Ascending aorta (tissue), 2 donors: ENCODE measurements at regions not wholly inside any gene's neighbourhood (a gene's known extent, or its start where the extent isn't known, plus 50 kb on each side); places are given as distances from the start of the nearest gene placed in this dataset.

Experiments
- DNase-seq, 2 donors: peaks; one replicate each; pipeline ENCODE4 v3.0.0-alpha.2; 2019; ENCODE audit warnings: low spot score in 2 of 2
- H3K27ac ChIP-seq, 2 donors: fragments of 200-600 bp; sonication (generic); one replicate each; pipeline ENCODE4 v1.5.1; 2016 to 2017; ENCODE audit warnings: mild to moderate bottlenecking in 1 of 2
- H3K27me3 ChIP-seq: fragments of 200-600 bp; sonication (generic); one replicate; pipeline ENCODE4 v1.5.1; 2017
- H3K36me3 ChIP-seq, 2 donors: fragments of 200-600 bp; sonication (generic); one replicate each; pipeline ENCODE4 v1.5.1; 2016
- H3K4me1 ChIP-seq, 2 donors: fragments of 200-600 bp; sonication (generic); one replicate each; pipeline ENCODE4 v1.5.1; 2016 to 2017; ENCODE audit warnings: mild to moderate bottlenecking in 1 of 2
- H3K4me3 ChIP-seq, 2 donors: fragments of 200-600 bp; sonication (generic); one replicate each; pipeline ENCODE4 v1.5.1; 2016 to 2017; ENCODE audit warnings: mild to moderate bottlenecking in 1 of 2
- H3K9me3 ChIP-seq, 2 donors: fragments of 200-600 bp; sonication (generic); one replicate each; pipeline ENCODE4 v1.5.1; 2016
- intact Hi-C: fragments of 100-400 bp; cut with DNase I; formaldehyde crosslinking; loops from one replicate; pipeline ENCODE4 v1.15.1; 2023
- TF ChIP-seq, protein P1 (sequence below), 3 experiments: fragments of 200-600 bp in 2 of 3; fragments of 450-650 bp in 1 of 3; sonication (generic) in 2 of 3; IDR thresholded peaks; one replicate each; pipeline ENCODE4 v1.5.1; 2016 to 2019; ENCODE audit warnings: antibody characterized with exemption in 3 of 3, mild to moderate bottlenecking in 1 of 3, moderate library complexity in 1 of 3

DNA sequence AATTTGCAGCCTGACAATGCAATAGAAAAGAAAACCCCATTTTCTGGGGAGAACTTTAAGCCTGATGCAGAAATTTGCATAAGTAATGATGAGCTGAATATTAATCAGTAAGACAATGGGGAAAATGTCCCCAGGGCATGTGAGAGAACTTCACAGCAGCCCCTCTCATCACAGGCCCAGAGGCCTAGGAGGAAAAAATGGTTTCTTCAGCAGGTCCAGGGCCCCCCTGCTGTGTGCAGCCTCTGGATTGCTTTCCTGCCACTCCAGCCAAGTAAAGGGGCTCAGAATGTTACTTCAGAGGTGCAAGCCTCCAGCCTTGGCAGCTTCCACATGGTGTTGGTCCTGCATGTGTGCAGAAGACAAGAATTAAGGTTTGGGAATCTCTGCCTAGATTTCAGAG, 900.3 kb upstream of the ROBO1 start:
- TF ChIP-seq, protein P1, sequence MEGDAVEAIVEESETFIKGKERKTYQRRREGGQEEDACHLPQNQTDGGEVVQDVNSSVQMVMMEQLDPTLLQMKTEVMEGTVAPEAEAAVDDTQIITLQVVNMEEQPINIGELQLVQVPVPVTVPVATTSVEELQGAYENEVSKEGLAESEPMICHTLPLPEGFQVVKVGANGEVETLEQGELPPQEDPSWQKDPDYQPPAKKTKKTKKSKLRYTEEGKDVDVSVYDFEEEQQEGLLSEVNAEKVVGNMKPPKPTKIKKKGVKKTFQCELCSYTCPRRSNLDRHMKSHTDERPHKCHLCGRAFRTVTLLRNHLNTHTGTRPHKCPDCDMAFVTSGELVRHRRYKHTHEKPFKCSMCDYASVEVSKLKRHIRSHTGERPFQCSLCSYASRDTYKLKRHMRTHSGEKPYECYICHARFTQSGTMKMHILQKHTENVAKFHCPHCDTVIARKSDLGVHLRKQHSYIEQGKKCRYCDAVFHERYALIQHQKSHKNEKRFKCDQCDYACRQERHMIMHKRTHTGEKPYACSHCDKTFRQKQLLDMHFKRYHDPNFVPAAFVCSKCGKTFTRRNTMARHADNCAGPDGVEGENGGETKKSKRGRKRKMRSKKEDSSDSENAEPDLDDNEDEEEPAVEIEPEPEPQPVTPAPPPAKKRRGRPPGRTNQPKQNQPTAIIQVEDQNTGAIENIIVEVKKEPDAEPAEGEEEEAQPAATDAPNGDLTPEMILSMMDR (IDR thresholded peaks at IDR 0.05) = no peak
- no peaks in the 10 kb centered on the region for H3K9me3 ChIP-seq
- intact Hi-C loops = no loop called here

DNA sequence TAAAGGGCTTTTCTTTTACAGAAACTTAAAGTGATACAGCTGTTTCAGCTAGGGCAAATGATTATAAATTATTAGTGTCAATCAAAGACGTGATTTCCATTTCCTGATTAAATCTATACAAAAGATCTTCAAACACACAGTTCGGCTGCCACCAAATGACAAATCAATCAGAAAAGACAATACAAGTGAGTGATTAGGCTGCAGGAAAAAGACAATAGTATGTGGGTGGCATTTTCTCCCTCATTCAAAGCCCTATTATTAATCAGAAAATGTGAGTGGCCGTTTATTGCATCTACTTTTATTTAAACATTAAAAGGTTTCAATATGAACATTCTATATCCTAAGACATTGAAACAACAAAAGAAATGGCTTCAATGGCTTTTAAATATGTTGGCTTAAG, 895.6 kb upstream of the ROBO1 start:
- Histone ChIP-seq H3K4me1 (no peaks in the 10 kb centered on the region), H3K27me3 (no peaks in the 10 kb centered on the region), H3K27ac (no peak overlapping the region), H3K9me3 (no peaks in the 10 kb centered on the region), H3K4me3 (no peak overlapping the region), H3K36me3 (no peaks in the 10 kb centered on the region)
- no peak for DNase-seq
- TF ChIP-seq, protein P1 (IDR thresholded peaks at IDR 0.05) = no peak
- intact Hi-C loops = no loop called here

More for the DNA sequence above, 900.3 kb upstream of the ROBO1 start:
- Histone ChIP-seq H3K4me1 (no peaks in the 10 kb centered on the region), H3K36me3 (no peaks in the 10 kb centered on the region), H3K27ac (no peak overlapping the region), H3K27me3 (no peaks in the 10 kb centered on the region), H3K4me3 (no peak overlapping the region)
- DNase-seq = no peak

DNA sequence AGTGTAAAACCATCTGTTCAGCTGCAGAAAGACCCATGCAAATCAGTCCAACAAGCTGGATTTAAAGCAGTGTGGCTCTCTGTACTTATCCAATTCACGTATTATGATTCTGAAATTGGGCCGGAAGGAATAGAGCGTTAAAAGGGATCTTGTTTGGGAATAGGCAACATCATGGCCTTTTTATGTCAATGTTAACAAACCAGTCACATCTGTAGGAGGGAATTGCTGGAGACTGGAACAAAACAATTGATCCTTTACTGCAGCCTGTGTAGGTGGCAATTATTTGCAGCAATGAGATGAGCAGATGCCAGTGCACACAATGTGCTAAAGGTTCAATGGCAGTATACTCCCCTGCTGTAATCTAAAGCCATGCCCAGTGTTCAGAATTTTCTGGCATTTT, 887.4 kb upstream of the ROBO1 start:
- no peak for DNase-seq
- Histone ChIP-seq H3K27me3 (no peaks in the 10 kb centered on the region), H3K4me3 (no peak overlapping the region), H3K9me3 (no peaks in the 10 kb centered on the region), H3K4me1 (no peaks in the 10 kb centered on the region), H3K27ac (no peak overlapping the region), H3K36me3 (no peaks in the 10 kb centered on the region)
- TF ChIP-seq, protein P1 (IDR thresholded peaks at IDR 0.05) = no peak
- intact Hi-C loops = no loop called here

DNA sequence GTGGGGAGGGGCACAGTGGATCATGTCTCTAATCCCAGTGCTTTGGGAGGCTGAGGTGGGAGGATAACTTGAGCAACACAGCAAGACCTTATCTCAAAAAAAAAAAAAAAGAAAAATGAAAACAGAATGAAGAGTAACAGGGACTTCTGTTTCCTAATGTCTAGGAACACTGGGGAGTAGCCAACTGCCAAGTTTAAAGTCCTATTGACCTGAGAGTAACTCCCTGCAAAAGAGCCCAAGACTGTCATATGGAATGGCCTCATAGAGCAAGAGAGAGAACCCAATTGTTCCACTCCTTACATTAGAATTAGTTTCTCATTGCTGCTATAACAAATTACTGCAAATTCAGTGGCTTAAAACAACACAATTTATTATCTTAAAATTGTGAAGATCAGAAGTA, 881.4 kb upstream of the ROBO1 start:
- H3K9me3 ChIP-seq = no peaks in the 10 kb centered on the region
- no peaks in the 10 kb centered on the region for H3K4me1 ChIP-seq
- TF ChIP-seq, protein P1 (IDR thresholded peaks at IDR 0.05) = no peak
- no peak overlapping the region for H3K4me3 ChIP-seq
- no peaks in the 10 kb centered on the region for H3K36me3 ChIP-seq
- no peak for DNase-seq
- H3K27ac ChIP-seq = no peak overlapping the region
- H3K27me3 ChIP-seq = no peaks in the 10 kb centered on the region
- intact Hi-C loops = no loop called here

DNA sequence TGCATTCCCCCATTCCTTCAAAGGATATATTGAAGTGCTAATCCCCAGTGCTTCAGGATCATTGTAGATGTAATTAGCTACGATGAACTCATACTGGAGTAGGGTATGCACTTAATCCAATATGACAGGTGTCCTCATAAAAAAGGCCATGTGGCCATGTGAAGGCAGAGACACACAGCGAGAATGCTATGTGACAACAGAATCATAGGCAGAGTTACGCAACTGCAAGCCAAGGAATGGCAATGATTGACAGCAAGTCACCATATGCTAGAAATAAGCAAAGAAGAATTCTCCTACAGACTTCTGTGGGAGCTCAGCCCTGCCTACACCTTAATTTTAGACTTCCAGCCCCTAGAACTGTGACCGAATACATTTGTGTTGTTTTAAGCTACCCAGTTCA, 875.6 kb upstream of the ROBO1 start:
- Histone ChIP-seq H3K36me3 (no peaks in the 10 kb centered on the region), H3K27ac (no peak overlapping the region), H3K4me3 (no peak overlapping the region), H3K4me1 (no peaks in the 10 kb centered on the region), H3K27me3 (no peaks in the 10 kb centered on the region), H3K9me3 (no peaks in the 10 kb centered on the region)
- TF ChIP-seq, protein P1 (IDR thresholded peaks at IDR 0.05) = no peak
- intact Hi-C loops = no loop called here
- no peak for DNase-seq
